Activated CD8-positive, alpha-beta memory T cell treated with anti-CD3 and anti-CD28 coated beads, Interleukin-2, amount 10 ng/mL, durations not matched to agents 7 days and 5 days (primary cell): ENCODE measurements at regions not wholly inside any gene's neighbourhood (a gene's known extent, or its start where the extent isn't known, plus 50 kb on each side); places are given as distances from the start of the nearest gene placed in this dataset.
A peak's percentile ranks its signal among the peaks of the same experiment; 100 is the strongest.
"Not testable (repeated sequence)": the region's sequence is repeated elsewhere in the genome, so short reads cannot be mapped to it uniquely, and the experiment has no call there.

ENCODE experiments used
- ATAC-seq: fragments of 150-1000 bp; cut with Tn5 transposase; one replicate; pipeline ENCODE4 v1.10.0; 2021; ENCODE audit warnings: moderate library complexity
- CTCF ChIA-PET: fragments of 350-600 bp; sonication (Branson Sonifier 250); formaldehyde crosslinking; loops from one replicate; lab custom pipeline; 2021; ENCODE audit warnings: antibody characterized with exemption; lab: Charles Lee
- DNase-seq: peaks from one replicate; pipeline ENCODE4 v3.0.0-alpha.2; 2020
- H3K27ac Mint-ChIP-seq: one replicate; pipeline ENCODE4 v1.8.0; 2021; ENCODE audit warnings: mild to moderate bottlenecking, mixed read lengths
- H3K27me3 Mint-ChIP-seq: one replicate; pipeline ENCODE4 v1.8.0; 2021; ENCODE audit warnings: mixed read lengths
- H3K36me3 Mint-ChIP-seq: one replicate; pipeline ENCODE4 v1.8.0; 2021; ENCODE audit warnings: mild to moderate bottlenecking, mixed read lengths
- H3K4me1 Mint-ChIP-seq: one replicate; pipeline ENCODE4 v1.8.0; 2021; ENCODE audit warnings: mixed read lengths
- H3K4me3 Mint-ChIP-seq: one replicate; pipeline ENCODE4 v1.8.0; 2021; ENCODE audit warnings: mild to moderate bottlenecking, moderate library complexity, mixed read lengths
- H3K9me3 Mint-ChIP-seq: one replicate; pipeline ENCODE4 v1.8.0; 2022; ENCODE audit warnings: low read depth, mixed read lengths

GRCh38 chr5:12947379-12947778, 997.1 kb downstream of the DNAH5 start:
- DNase-seq = no peak
- H3K9me3 Mint-ChIP-seq = peaks cover 7% of the 10 kb centered on the region
- no peaks in the 10 kb centered on the region for H3K27me3 Mint-ChIP-seq
- no peak overlapping the region for H3K4me3 Mint-ChIP-seq
- no peaks in the 10 kb centered on the region for H3K36me3 Mint-ChIP-seq
- no peak for ATAC-seq
- CTCF ChIA-PET = interaction anchor here (1.0 kb wide), 1 partner anchor 12 kb away, joined by 3 read pairs; no protein-coding TSS in a partner anchor
- H3K4me1 Mint-ChIP-seq = no peaks in the 10 kb centered on the region
- no peak overlapping the region for H3K27ac Mint-ChIP-seq

GRCh38 chr5:12945477-12945876, 999.0 kb downstream of the DNAH5 start:
- H3K27ac Mint-ChIP-seq, H3K27me3 Mint-ChIP-seq, DNase-seq, CTCF ChIA-PET, ATAC-seq, H3K4me1 Mint-ChIP-seq, H3K9me3 Mint-ChIP-seq, H3K36me3 Mint-ChIP-seq, H3K4me3 Mint-ChIP-seq: not testable (repeated sequence)

- Mint-ChIP-seq H3K9me3 (peaks cover 3% of the 10 kb centered on the region), H3K36me3 (no peaks in the 10 kb centered on the region), H3K27ac (no peak overlapping the region), H3K4me1 (no peaks in the 10 kb centered on the region), H3K27me3 (no peaks in the 10 kb centered on the region), H3K4me3 (no peak overlapping the region)
- ATAC-seq = no peak
- CTCF ChIA-PET = no interaction called here
- no peak for DNase-seq
These were observed 1008.3 kb downstream of the DNAH5 start for GRCh38 chr5:12936221-12936620.

- Mint-ChIP-seq H3K27me3 (no peaks in the 10 kb centered on the region), H3K4me1 (no peaks in the 10 kb centered on the region), H3K27ac (no peak overlapping the region), H3K9me3 (peaks cover 5% of the 10 kb centered on the region), H3K4me3 (no peak overlapping the region), H3K36me3 (no peaks in the 10 kb centered on the region)
- ATAC-seq (no peak), DNase-seq (no peak)
- CTCF ChIA-PET = no interaction called here
These were observed 1009.8 kb downstream of the DNAH5 start for GRCh38 chr5:12934722-12935121.

- CTCF ChIA-PET = no interaction called here
- H3K27me3 Mint-ChIP-seq = no peaks in the 10 kb centered on the region
These were observed 1016.3 kb upstream of the CTNND2 start for GRCh38 chr5:12920527-12920926.

GRCh38 chr5:12911156-12911555, 1006.9 kb upstream of the CTNND2 start:
- H3K4me3 Mint-ChIP-seq = no peak overlapping the region

More at GRCh38 chr5:12920527-12920926, 1016.3 kb upstream of the CTNND2 start:
- Mint-ChIP-seq H3K4me1 (no peaks in the 10 kb centered on the region), H3K4me3 (no peak overlapping the region), H3K36me3 (no peaks in the 10 kb centered on the region), H3K27ac (no peak overlapping the region), H3K9me3 (peaks cover 4% of the 10 kb centered on the region)
- ATAC-seq (no peak), DNase-seq (no peak)

GRCh38 chr5:12910641-12911040, 1006.4 kb upstream of the CTNND2 start:
- H3K36me3 Mint-ChIP-seq = no peaks in the 10 kb centered on the region
- no peaks in the 10 kb centered on the region for H3K27me3 Mint-ChIP-seq
- no peaks in the 10 kb centered on the region for H3K4me1 Mint-ChIP-seq
- no peak for ATAC-seq
- H3K9me3 Mint-ChIP-seq = peaks cover 5% of the 10 kb centered on the region
- H3K4me3 Mint-ChIP-seq = no peak overlapping the region
- DNase-seq = no peak
- CTCF ChIA-PET = no interaction called here
- no peak overlapping the region for H3K27ac Mint-ChIP-seq

More at GRCh38 chr5:12911156-12911555, 1006.9 kb upstream of the CTNND2 start:
- CTCF ChIA-PET = no interaction called here
- Mint-ChIP-seq H3K27ac (no peak overlapping the region), H3K9me3 (peaks cover 5% of the 10 kb centered on the region), H3K27me3 (no peaks in the 10 kb centered on the region), H3K4me1 (no peaks in the 10 kb centered on the region), H3K36me3 (no peaks in the 10 kb centered on the region)
- ATAC-seq (no peak), DNase-seq (no peak)

GRCh38 chr5:12902611-12903010, 998.4 kb upstream of the CTNND2 start:
- no peaks in the 10 kb centered on the region for H3K27me3 Mint-ChIP-seq
- no peaks in the 10 kb centered on the region for H3K36me3 Mint-ChIP-seq
- no peak for DNase-seq
- H3K9me3 Mint-ChIP-seq = peaks cover 16% of the 10 kb centered on the region
- no peaks in the 10 kb centered on the region for H3K4me1 Mint-ChIP-seq
- no peak for ATAC-seq
- no peak overlapping the region for H3K4me3 Mint-ChIP-seq
- CTCF ChIA-PET = interaction anchor here (0.6 kb wide), 1 partner anchor 30 kb away, joined by 3 read pairs; no protein-coding TSS in a partner anchor
- no peak overlapping the region for H3K27ac Mint-ChIP-seq

- H3K27ac Mint-ChIP-seq = no peak overlapping the region
These were observed 997.5 kb upstream of the CTNND2 start for GRCh38 chr5:12901696-12902095.

GRCh38 chr5:12896086-12896485, 991.8 kb upstream of the CTNND2 start:
- Mint-ChIP-seq H3K4me1 (no peaks in the 10 kb centered on the region), H3K4me3 (no peak overlapping the region), H3K9me3 (peaks cover 14% of the 10 kb centered on the region), H3K27me3 (no peaks in the 10 kb centered on the region), H3K27ac (no peak overlapping the region), H3K36me3 (no peaks in the 10 kb centered on the region)
- no peak for ATAC-seq
- no peak for DNase-seq
- CTCF ChIA-PET = no interaction called here

More at GRCh38 chr5:12901696-12902095, 997.5 kb upstream of the CTNND2 start:
- CTCF ChIA-PET = no interaction called here
- DNase-seq = no peak
- Mint-ChIP-seq H3K4me1 (no peaks in the 10 kb centered on the region), H3K36me3 (no peaks in the 10 kb centered on the region), H3K4me3 (no peak overlapping the region), H3K9me3 (peaks cover 17% of the 10 kb centered on the region), H3K27me3 (no peaks in the 10 kb centered on the region)
- no peak for ATAC-seq

GRCh38 chr5:12885018-12885417, 980.8 kb upstream of the CTNND2 start:
- Mint-ChIP-seq H3K27me3 (no peaks in the 10 kb centered on the region), H3K27ac (no peak overlapping the region), H3K36me3 (no peaks in the 10 kb centered on the region), H3K4me1 (no peaks in the 10 kb centered on the region), H3K4me3 (no peak overlapping the region), H3K9me3 (peaks cover 3% of the 10 kb centered on the region)
- CTCF ChIA-PET = no interaction called here
- ATAC-seq (no peak), DNase-seq (no peak)

- DNase-seq (no peak), ATAC-seq (no peak)
- Mint-ChIP-seq H3K9me3 (peaks cover 3% of the 10 kb centered on the region), H3K36me3 (no peaks in the 10 kb centered on the region), H3K4me3 (no peak overlapping the region), H3K27ac (no peak overlapping the region), H3K27me3 (no peaks in the 10 kb centered on the region), H3K4me1 (no peaks in the 10 kb centered on the region)
- CTCF ChIA-PET = no interaction called here
These were observed 979.1 kb upstream of the CTNND2 start for GRCh38 chr5:12883395-12883794.

- DNase-seq = peak; percentile 40
- CTCF ChIA-PET = interaction anchor here (0.6 kb wide), 1 partner anchor 11 kb away, joined by 3 read pairs; no protein-coding TSS in a partner anchor
- Mint-ChIP-seq H3K27me3 (no peaks in the 10 kb centered on the region), H3K9me3 (peaks cover 10% of the 10 kb centered on the region), H3K4me3 (no peak overlapping the region), H3K4me1 (peaks cover 8% of the 10 kb centered on the region), H3K36me3 (peaks cover 4% of the 10 kb centered on the region), H3K27ac (no peak overlapping the region)
- no peak for ATAC-seq
These were observed 972.5 kb upstream of the CTNND2 start for GRCh38 chr5:12876541-12877298.

GRCh38 chr5:12870872-12871539, 966.8 kb upstream of the CTNND2 start:
- CTCF ChIA-PET = no interaction called here
- DNase-seq = no peak
- Mint-ChIP-seq H3K4me1 (peaks cover 9% of the 10 kb centered on the region), H3K9me3 (peaks cover 13% of the 10 kb centered on the region), H3K27ac (peak overlapping the region; percentile 75), H3K36me3 (peaks cover 4% of the 10 kb centered on the region), H3K4me3 (no peak overlapping the region), H3K27me3 (no peaks in the 10 kb centered on the region)
- peak; percentile 70 for ATAC-seq
